ENCODE measurements at regions not wholly inside any gene's neighbourhood (a gene's known extent, or its start where the extent isn't known, plus 50 kb on each side); places are given as distances from the start of the nearest gene placed in this dataset.

DNA sequence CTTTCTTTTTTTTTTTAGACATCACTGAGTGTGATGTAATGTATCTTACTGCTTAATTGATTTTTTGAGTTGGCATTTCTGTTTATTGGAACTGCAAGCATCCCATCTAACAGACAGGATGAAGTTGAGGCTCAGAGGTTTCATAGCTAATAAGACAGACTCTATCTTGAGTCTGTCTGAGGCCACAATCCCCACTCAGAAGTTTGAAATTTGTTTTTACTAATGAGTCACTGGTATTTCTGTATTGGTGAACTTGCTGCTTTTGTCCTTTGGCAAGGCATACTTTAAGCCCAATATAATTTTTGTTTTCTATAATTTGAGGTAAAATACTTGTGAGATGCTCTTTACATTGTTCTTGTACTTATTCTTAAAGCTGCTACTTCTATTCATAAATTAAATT lies 491.2 kb downstream of the PSAT1 start (continued):
- TF ChIP-seq, protein P1, sequence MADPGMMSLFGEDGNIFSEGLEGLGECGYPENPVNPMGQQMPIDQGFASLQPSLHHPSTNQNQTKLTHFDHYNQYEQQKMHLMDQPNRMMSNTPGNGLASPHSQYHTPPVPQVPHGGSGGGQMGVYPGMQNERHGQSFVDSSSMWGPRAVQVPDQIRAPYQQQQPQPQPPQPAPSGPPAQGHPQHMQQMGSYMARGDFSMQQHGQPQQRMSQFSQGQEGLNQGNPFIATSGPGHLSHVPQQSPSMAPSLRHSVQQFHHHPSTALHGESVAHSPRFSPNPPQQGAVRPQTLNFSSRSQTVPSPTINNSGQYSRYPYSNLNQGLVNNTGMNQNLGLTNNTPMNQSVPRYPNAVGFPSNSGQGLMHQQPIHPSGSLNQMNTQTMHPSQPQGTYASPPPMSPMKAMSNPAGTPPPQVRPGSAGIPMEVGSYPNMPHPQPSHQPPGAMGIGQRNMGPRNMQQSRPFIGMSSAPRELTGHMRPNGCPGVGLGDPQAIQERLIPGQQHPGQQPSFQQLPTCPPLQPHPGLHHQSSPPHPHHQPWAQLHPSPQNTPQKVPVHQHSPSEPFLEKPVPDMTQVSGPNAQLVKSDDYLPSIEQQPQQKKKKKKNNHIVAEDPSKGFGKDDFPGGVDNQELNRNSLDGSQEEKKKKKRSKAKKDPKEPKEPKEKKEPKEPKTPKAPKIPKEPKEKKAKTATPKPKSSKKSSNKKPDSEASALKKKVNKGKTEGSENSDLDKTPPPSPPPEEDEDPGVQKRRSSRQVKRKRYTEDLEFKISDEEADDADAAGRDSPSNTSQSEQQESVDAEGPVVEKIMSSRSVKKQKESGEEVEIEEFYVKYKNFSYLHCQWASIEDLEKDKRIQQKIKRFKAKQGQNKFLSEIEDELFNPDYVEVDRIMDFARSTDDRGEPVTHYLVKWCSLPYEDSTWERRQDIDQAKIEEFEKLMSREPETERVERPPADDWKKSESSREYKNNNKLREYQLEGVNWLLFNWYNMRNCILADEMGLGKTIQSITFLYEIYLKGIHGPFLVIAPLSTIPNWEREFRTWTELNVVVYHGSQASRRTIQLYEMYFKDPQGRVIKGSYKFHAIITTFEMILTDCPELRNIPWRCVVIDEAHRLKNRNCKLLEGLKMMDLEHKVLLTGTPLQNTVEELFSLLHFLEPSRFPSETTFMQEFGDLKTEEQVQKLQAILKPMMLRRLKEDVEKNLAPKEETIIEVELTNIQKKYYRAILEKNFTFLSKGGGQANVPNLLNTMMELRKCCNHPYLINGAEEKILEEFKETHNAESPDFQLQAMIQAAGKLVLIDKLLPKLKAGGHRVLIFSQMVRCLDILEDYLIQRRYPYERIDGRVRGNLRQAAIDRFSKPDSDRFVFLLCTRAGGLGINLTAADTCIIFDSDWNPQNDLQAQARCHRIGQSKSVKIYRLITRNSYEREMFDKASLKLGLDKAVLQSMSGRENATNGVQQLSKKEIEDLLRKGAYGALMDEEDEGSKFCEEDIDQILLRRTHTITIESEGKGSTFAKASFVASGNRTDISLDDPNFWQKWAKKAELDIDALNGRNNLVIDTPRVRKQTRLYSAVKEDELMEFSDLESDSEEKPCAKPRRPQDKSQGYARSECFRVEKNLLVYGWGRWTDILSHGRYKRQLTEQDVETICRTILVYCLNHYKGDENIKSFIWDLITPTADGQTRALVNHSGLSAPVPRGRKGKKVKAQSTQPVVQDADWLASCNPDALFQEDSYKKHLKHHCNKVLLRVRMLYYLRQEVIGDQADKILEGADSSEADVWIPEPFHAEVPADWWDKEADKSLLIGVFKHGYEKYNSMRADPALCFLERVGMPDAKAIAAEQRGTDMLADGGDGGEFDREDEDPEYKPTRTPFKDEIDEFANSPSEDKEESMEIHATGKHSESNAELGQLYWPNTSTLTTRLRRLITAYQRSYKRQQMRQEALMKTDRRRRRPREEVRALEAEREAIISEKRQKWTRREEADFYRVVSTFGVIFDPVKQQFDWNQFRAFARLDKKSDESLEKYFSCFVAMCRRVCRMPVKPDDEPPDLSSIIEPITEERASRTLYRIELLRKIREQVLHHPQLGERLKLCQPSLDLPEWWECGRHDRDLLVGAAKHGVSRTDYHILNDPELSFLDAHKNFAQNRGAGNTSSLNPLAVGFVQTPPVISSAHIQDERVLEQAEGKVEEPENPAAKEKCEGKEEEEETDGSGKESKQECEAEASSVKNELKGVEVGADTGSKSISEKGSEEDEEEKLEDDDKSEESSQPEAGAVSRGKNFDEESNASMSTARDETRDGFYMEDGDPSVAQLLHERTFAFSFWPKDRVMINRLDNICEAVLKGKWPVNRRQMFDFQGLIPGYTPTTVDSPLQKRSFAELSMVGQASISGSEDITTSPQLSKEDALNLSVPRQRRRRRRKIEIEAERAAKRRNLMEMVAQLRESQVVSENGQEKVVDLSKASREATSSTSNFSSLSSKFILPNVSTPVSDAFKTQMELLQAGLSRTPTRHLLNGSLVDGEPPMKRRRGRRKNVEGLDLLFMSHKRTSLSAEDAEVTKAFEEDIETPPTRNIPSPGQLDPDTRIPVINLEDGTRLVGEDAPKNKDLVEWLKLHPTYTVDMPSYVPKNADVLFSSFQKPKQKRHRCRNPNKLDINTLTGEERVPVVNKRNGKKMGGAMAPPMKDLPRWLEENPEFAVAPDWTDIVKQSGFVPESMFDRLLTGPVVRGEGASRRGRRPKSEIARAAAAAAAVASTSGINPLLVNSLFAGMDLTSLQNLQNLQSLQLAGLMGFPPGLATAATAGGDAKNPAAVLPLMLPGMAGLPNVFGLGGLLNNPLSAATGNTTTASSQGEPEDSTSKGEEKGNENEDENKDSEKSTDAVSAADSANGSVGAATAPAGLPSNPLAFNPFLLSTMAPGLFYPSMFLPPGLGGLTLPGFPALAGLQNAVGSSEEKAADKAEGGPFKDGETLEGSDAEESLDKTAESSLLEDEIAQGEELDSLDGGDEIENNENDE (IDR thresholded peaks at IDR 0.05; ENCODE audit: insufficient replicate concordance, low read length) = no peak
- no peak for TF ChIP-seq BRCA1 (IDR thresholded peaks at IDR 0.05; ENCODE audit: low read depth, low read length)
- TF ChIP-seq POU5F1 (IDR thresholded peaks at IDR 0.05; ENCODE audit: low read depth, low read length) = no peak
- no peak for TF ChIP-seq ATF3 (IDR thresholded peaks at IDR 0.05; ENCODE audit: insufficient read depth, low read depth, low read length)
- no peak for TF ChIP-seq TAF7 (optimal IDR thresholded peaks at IDR 0.05; ENCODE audit: borderline replicate concordance, low read depth, low read length)
- TF ChIP-seq FOSL1 (IDR thresholded peaks at IDR 0.05; ENCODE audit: insufficient read depth, low read depth, low read length) = no peak
- no peak for TF ChIP-seq SUZ12 (IDR thresholded peaks at IDR 0.05; ENCODE audit: low read length)
